HEK293 (cell line): ENCODE measurements at regions not wholly inside any gene's neighbourhood (a gene's known extent, or its start where the extent isn't known, plus 50 kb on each side); places are given as distances from the start of the nearest gene placed in this dataset.

ENCODE experiments used
- CTCF ChIA-PET: fragments of 350-600 bp; formaldehyde crosslinking; extraction: SDS; loops from one replicate; lab custom pipeline; 2021; ENCODE audit warnings: antibody characterized with exemption; lab: Yijun Ruan, JAX
- POLR2A ChIA-PET: fragments of 300-600 bp; formaldehyde crosslinking; extraction: SDS; loops from one replicate; lab custom pipeline; 2020; ENCODE audit warnings: antibody characterized with exemption, inconsistent platforms; lab: Yijun Ruan, JAX
- H3K27ac ChIP-seq: fragments of 200-500 bp; sonication (Bioruptor generic); 2 replicates; pipeline ENCODE4 v1.5.1; 2014; ENCODE audit warnings: low read depth, low read length, control low read depth, inconsistent platforms; ENCODE audit errors: extremely low read depth
- H3K36me3 ChIP-seq, 2 experiments: fragments of 200-500 bp in 1 of 2; sonication (Bioruptor generic) in 1 of 2; 1 replicate in 1 of 2; 2 replicates in 1 of 2; pipeline ENCODE4 v1.5.1; 2014 to 2017; ENCODE audit warnings: inconsistent platforms in 2 of 2, low read length in 2 of 2; ENCODE audit not compliant: control insufficient read depth in 2 of 2, insufficient read depth in 1 of 2
- H3K4me1 ChIP-seq: fragments of 200-500 bp; sonication (Bioruptor generic); 2 replicates; pipeline ENCODE4 v1.5.1; 2014; ENCODE audit warnings: mild to moderate bottlenecking, low read length, inconsistent platforms; ENCODE audit not compliant: control insufficient read depth, insufficient read depth
- H3K4me3 ChIP-seq: 2 replicates; pipeline ENCODE4 v1.5.1; 2011; ENCODE audit warnings: low read depth, mild to moderate bottlenecking, control low read depth, low read length, moderate library complexity
- H3K9me3 ChIP-seq: fragments of 200-500 bp; sonication (Bioruptor generic); 2 replicates; pipeline ENCODE4 v1.5.1; 2014; ENCODE audit warnings: low read depth, low read length, inconsistent platforms; ENCODE audit not compliant: control insufficient read depth, insufficient read depth
- AEBP2 ChIP-seq: fragments of 450-650 bp; formaldehyde crosslinking; IDR thresholded peaks from 2 replicates; pipeline ENCODE4 v1.5.1; 2016; ENCODE audit warnings: missing biosample characterization, missing genetic modification characterization, borderline replicate concordance
- CTCF ChIP-seq: fragments of 450-650 bp; formaldehyde crosslinking; IDR thresholded peaks from 2 replicates; pipeline ENCODE4 v1.5.1; 2016; ENCODE audit warnings: missing biosample characterization, missing genetic modification characterization
- GLI2 ChIP-seq: fragments of 450-650 bp; formaldehyde crosslinking; IDR thresholded peaks from 2 replicates; pipeline ENCODE4; 2017; ENCODE audit warnings: missing biosample characterization, missing genetic modification characterization, low read depth, borderline replicate concordance
- GLIS1 ChIP-seq: fragments of 450-650 bp; formaldehyde crosslinking; IDR thresholded peaks from 2 replicates; pipeline ENCODE4 v1.5.1; 2016; ENCODE audit warnings: missing biosample characterization, missing genetic modification characterization
- GLIS2 ChIP-seq: fragments of 450-650 bp; formaldehyde crosslinking; IDR thresholded peaks from 2 replicates; pipeline ENCODE4 v1.5.1; 2016; ENCODE audit warnings: missing biosample characterization, missing genetic modification characterization
- HOXD13 ChIP-seq: sonication (generic); formaldehyde crosslinking; IDR thresholded peaks from 2 replicates; pipeline ENCODE4 v1.8.0; 2022; ENCODE audit warnings: missing genetic modification reagents, borderline replicate concordance
- PRDM4 ChIP-seq: fragments of 450-650 bp; formaldehyde crosslinking; IDR thresholded peaks from 2 replicates; pipeline ENCODE4 v1.5.1; 2017; ENCODE audit warnings: missing biosample characterization, missing genetic modification characterization
- SCRT1 ChIP-seq: fragments of 450-650 bp; formaldehyde crosslinking; IDR thresholded peaks from 2 replicates; pipeline ENCODE4 v1.5.1; 2016; ENCODE audit warnings: missing biosample characterization, missing genetic modification characterization, borderline replicate concordance
- SP3 ChIP-seq: fragments of 450-650 bp; formaldehyde crosslinking; IDR thresholded peaks from 2 replicates; pipeline ENCODE4 v1.5.1; 2016; ENCODE audit warnings: missing biosample characterization, missing genetic modification characterization
- ZBTB48 ChIP-seq: fragments of 450-650 bp; formaldehyde crosslinking; IDR thresholded peaks from 2 replicates; pipeline ENCODE4 v1.5.1; 2016; ENCODE audit warnings: missing biosample characterization, missing genetic modification characterization
- ZFP41 ChIP-seq: fragments of 450-650 bp; formaldehyde crosslinking; IDR thresholded peaks from 2 replicates; pipeline ENCODE4 v1.5.1; 2016; ENCODE audit warnings: missing biosample characterization, missing genetic modification characterization, borderline replicate concordance
- ZNF146 ChIP-seq: fragments of 450-650 bp; formaldehyde crosslinking; IDR thresholded peaks from 2 replicates; pipeline ENCODE4 v1.5.1; 2016; ENCODE audit warnings: missing biosample characterization, missing genetic modification characterization
- ZNF2 ChIP-seq: fragments of 450-650 bp; formaldehyde crosslinking; IDR thresholded peaks from 2 replicates; pipeline ENCODE4 v1.5.1; 2016; ENCODE audit warnings: missing biosample characterization, missing genetic modification characterization
- ZNF416 ChIP-seq: fragments of 450-650 bp; formaldehyde crosslinking; IDR thresholded peaks from 2 replicates; pipeline ENCODE4 v1.5.1; 2016; ENCODE audit warnings: missing biosample characterization, missing genetic modification characterization
- ZNF561 ChIP-seq: fragments of 450-650 bp; IDR thresholded peaks from 2 replicates; pipeline ENCODE4 v1.5.1; 2018; ENCODE audit warnings: missing biosample characterization, missing genetic modification characterization, borderline replicate concordance
- ZNF654 ChIP-seq: fragments of 450-650 bp; formaldehyde crosslinking; IDR thresholded peaks from 2 replicates; pipeline ENCODE4 v1.5.1; 2016; ENCODE audit warnings: low read depth, missing biosample characterization, missing genetic modification characterization
- ZSCAN4 ChIP-seq: fragments of 450-650 bp; formaldehyde crosslinking; IDR thresholded peaks from 2 replicates; pipeline ENCODE4 v1.5.1; 2017; ENCODE audit warnings: missing biosample characterization, missing genetic modification characterization
- TF ChIP-seq, protein P1 (sequence below): fragments of 450-650 bp; formaldehyde crosslinking; IDR thresholded peaks from 2 replicates; pipeline ENCODE4 v1.5.1; 2016; ENCODE audit warnings: missing biosample characterization, missing genetic modification characterization
- TF ChIP-seq, protein P2 (sequence below): fragments of 450-650 bp; IDR thresholded peaks from 2 replicates; pipeline ENCODE4 v1.5.1; 2018; ENCODE audit warnings: missing biosample characterization, missing genetic modification characterization
- TF ChIP-seq, protein P3 (sequence below): fragments of 450-650 bp; formaldehyde crosslinking; IDR thresholded peaks from 2 replicates; pipeline ENCODE4 v1.5.1; 2017; ENCODE audit warnings: missing biosample characterization, missing genetic modification characterization

DNA sequence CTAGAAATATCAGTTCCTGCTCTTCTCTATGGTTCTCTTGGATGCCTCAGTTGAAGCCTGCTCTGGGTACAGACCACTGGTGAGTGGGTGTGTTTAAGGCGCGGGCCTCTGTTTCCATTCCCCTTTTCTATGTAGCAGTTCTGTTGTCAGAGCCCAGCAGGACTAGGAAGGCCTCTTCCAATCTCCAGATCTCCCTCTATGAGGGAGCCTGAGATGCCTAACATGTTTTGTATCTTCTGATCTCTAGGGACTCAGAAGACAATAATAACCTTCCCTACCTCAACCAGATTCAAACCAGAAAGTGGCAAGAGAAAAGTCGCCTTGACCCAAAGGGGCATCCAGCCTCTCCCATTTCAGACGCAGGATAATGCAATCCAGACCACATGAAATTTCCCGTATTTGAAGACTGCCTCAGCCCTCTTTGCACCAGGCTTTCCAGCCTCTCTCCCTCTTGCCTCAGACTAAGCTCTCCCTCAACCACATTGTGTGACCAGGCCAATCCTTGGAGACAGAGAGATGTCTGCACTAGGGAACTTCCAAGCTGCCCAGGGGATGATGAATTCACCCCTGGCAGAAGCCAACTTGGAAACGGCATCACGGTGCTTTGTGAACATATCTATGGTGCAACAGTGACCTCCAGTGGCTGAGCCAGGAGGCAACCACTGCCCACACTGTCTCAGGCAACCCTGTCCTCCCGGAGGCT lies 150.1 kb upstream of the UBASH3B start:
- Histone ChIP-seq H3K4me3 (no peak overlapping the region), H3K9me3 (no peaks in the 10 kb centered on the region), H3K36me3 (no peaks in the 10 kb centered on the region), H3K4me1 (no peaks in the 10 kb centered on the region), H3K27ac (no peak overlapping the region)
- ChIA-PET POLR2A (interaction anchor here (0.6 to 0.7 kb wide), 3 partner anchors 492 to 834 kb away, joined by 3 to 5 read pairs (median 5); no protein-coding TSS in a partner anchor), CTCF (interaction anchor here (0.5 to 4.2 kb wide), 48 partner anchors 8 to 1681 kb away, joined by 3 to 61 read pairs (median 3); no protein-coding TSS in a partner anchor)
- TF ChIP-seq ZNF561 (tag by site-specific recombination) (no peak), ZNF2 (tag by site-specific recombination) (no peak), ZNF654 (tag by site-specific recombination) (peak; percentile 86), GLIS1 (0 out of 2 replicates have a peak, but pooled peaks have one; percentile 12), HOXD13 (CRISPR knock-in tag) (no peak), GLIS2 (tag by site-specific recombination) (no peak), CTCF (peak; percentile 76; the same call in 1 of the 2 replicates), ZNF146 (tag by site-specific recombination) (no peak), GLI2 (no peak), SP3 (tag by site-specific recombination) (no peak), ZBTB48 (tag by site-specific recombination) (peak; percentile 39; the same call in 1 of the 2 replicates)
- TF ChIP-seq, protein P1, sequence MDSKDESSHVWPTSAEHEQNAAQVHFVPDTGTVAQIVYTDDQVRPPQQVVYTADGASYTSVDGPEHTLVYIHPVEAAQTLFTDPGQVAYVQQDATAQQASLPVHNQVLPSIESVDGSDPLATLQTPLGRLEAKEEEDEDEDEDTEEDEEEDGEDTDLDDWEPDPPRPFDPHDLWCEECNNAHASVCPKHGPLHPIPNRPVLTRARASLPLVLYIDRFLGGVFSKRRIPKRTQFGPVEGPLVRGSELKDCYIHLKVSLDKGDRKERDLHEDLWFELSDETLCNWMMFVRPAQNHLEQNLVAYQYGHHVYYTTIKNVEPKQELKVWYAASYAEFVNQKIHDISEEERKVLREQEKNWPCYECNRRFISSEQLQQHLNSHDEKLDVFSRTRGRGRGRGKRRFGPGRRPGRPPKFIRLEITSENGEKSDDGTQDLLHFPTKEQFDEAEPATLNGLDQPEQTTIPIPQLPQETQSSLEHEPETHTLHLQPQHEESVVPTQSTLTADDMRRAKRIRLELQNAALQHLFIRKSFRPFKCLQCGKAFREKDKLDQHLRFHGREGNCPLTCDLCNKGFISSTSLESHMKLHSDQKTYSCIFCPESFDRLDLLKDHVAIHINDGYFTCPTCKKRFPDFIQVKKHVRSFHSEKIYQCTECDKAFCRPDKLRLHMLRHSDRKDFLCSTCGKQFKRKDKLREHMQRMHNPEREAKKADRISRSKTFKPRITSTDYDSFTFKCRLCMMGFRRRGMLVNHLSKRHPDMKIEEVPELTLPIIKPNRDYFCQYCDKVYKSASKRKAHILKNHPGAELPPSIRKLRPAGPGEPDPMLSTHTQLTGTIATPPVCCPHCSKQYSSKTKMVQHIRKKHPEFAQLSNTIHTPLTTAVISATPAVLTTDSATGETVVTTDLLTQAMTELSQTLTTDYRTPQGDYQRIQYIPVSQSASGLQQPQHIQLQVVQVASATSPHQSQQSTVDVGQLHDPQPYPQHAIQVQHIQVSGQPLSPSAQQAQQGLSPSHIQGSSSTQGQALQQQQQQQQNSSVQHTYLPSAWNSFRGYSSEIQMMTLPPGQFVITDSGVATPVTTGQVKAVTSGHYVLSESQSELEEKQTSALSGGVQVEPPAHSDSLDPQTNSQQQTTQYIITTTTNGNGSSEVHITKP (tag by site-specific recombination) = peak; percentile 53
- TF ChIP-seq, protein P2, sequence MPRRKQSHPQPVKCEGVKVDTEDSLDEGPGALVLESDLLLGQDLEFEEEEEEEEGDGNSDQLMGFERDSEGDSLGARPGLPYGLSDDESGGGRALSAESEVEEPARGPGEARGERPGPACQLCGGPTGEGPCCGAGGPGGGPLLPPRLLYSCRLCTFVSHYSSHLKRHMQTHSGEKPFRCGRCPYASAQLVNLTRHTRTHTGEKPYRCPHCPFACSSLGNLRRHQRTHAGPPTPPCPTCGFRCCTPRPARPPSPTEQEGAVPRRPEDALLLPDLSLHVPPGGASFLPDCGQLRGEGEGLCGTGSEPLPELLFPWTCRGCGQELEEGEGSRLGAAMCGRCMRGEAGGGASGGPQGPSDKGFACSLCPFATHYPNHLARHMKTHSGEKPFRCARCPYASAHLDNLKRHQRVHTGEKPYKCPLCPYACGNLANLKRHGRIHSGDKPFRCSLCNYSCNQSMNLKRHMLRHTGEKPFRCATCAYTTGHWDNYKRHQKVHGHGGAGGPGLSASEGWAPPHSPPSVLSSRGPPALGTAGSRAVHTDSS (tag by site-specific recombination) = no peak

DNA sequence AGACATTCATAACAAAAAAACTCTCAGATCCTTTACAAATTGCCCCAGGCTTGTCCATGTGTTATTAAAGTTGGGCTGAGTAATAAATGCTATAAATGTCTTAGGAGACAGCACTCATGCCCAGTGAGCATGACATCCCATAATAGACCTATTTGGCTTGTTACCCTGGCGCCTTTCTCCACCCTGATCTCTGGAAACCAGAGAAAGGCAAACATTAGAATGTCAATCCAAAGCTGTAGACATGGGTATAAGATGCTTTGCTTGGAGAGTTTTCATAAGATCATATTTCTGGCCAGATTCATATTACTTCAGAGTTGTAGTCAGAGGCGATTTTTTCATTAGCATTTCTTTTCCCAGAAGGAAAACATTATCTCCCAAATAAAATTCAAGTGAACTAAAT lies 161.3 kb upstream of the UBASH3B start:
- Histone ChIP-seq H3K9me3 (no peaks in the 10 kb centered on the region), H3K36me3 (no peaks in the 10 kb centered on the region), H3K4me1 (no peaks in the 10 kb centered on the region), H3K4me3 (no peak overlapping the region), H3K27ac (no peak overlapping the region)
- POLR2A ChIA-PET = no interaction called here
- CTCF ChIA-PET = interaction anchor here (0.6 kb wide), 1 partner anchor 65 kb away, joined by 3 read pairs; no protein-coding TSS in a partner anchor
- TF ChIP-seq ZNF416 (tag by site-specific recombination) = no peak
- TF ChIP-seq ZSCAN4 (tag by site-specific recombination) = no peak
- TF ChIP-seq, protein P3, sequence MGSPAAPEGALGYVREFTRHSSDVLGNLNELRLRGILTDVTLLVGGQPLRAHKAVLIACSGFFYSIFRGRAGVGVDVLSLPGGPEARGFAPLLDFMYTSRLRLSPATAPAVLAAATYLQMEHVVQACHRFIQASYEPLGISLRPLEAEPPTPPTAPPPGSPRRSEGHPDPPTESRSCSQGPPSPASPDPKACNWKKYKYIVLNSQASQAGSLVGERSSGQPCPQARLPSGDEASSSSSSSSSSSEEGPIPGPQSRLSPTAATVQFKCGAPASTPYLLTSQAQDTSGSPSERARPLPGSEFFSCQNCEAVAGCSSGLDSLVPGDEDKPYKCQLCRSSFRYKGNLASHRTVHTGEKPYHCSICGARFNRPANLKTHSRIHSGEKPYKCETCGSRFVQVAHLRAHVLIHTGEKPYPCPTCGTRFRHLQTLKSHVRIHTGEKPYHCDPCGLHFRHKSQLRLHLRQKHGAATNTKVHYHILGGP = no peak
- TF ChIP-seq SCRT1 = no peak
- TF ChIP-seq AEBP2 (tag by site-specific recombination) = no peak
- TF ChIP-seq PRDM4 (tag by site-specific recombination) = no peak
- TF ChIP-seq ZFP41 (tag by site-specific recombination) = no peak
